Astrocyte of the cerebellum (primary cell): ENCODE measurements at regions not wholly inside any gene's neighbourhood (a gene's known extent, or its start where the extent isn't known, plus 50 kb on each side); places are given as distances from the start of the nearest gene placed in this dataset.

Experiments used
- DNase-seq: peaks from one replicate; pipeline ENCODE4 v3.0.0-alpha.2; 2011; ENCODE audit warnings: low read depth
- H3K4me3 ChIP-seq: 2 replicates; pipeline ENCODE4 v1.5.1; 2011; ENCODE audit warnings: mild to moderate bottlenecking, low read depth, low read length, moderate library complexity
- in situ Hi-C: cut with HindIII; loops from 2 replicates; pipeline ENCODE4 v1.10.0; 2017; ENCODE audit warnings: low sequenced_read_pairs
- TF ChIP-seq, protein P1 (sequence below): IDR thresholded peaks from 2 replicates; pipeline ENCODE4 v1.5.1; 2012; ENCODE audit warnings: low read length, low read depth, moderate library complexity, mild to moderate bottlenecking; ENCODE audit errors: missing control alignments

DNA sequence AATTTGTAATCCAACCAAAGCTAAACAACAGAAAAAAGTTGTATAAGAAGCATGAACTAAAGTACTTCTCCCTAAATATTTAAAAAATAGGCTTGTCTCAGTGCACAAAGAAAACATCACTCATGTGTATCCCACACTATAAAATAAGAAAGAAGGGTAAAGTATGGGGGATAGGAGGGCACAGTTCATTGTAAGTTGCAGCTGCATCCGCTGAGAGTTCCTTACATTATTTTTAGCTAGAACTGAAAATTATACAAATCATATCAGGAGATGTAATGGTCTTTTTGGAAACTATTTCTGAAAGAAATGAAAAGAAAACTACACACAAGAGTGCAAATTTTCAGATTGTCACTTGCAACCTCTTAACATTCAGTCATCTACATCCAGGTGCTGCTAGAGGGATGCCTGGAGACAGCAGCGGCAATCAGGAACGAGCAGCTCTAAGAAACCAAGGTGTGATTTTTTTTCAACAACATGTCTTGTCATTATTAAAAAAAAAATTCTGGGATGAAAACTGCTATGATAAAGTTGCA is 273.6 kb downstream of the ASXL3 start:
- TF ChIP-seq, protein P1, sequence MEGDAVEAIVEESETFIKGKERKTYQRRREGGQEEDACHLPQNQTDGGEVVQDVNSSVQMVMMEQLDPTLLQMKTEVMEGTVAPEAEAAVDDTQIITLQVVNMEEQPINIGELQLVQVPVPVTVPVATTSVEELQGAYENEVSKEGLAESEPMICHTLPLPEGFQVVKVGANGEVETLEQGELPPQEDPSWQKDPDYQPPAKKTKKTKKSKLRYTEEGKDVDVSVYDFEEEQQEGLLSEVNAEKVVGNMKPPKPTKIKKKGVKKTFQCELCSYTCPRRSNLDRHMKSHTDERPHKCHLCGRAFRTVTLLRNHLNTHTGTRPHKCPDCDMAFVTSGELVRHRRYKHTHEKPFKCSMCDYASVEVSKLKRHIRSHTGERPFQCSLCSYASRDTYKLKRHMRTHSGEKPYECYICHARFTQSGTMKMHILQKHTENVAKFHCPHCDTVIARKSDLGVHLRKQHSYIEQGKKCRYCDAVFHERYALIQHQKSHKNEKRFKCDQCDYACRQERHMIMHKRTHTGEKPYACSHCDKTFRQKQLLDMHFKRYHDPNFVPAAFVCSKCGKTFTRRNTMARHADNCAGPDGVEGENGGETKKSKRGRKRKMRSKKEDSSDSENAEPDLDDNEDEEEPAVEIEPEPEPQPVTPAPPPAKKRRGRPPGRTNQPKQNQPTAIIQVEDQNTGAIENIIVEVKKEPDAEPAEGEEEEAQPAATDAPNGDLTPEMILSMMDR, result no peak
- DNase-seq, result no peak
- in situ Hi-C loops, result no loop called here

DNA sequence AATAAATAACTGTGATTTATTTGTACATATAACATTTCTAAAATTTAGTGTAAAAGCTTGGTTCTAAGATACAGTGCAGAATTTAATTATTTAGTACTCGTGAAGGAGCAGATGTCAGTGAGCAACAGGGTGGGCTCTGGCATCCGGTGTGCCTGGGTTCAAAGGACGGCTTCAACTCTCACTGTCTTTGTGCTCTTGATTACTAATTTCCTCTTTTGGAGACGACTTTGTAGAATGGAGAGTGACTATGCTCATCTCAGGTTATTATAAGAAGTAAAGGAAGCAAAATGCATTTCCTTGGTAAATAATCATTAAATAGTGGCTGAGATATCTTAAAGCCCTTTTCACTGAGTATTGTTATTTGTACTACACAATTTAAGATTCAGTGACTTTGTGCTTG is 271.7 kb downstream of the ASXL3 start:
- H3K4me3 ChIP-seq, result no peak overlapping the region
- DNase-seq, result no peak
- TF ChIP-seq, protein P1, result no peak
- in situ Hi-C loops, result no loop called here

More for the DNA sequence above, 273.6 kb downstream of the ASXL3 start:
- no peak overlapping the region for H3K4me3 ChIP-seq

DNA sequence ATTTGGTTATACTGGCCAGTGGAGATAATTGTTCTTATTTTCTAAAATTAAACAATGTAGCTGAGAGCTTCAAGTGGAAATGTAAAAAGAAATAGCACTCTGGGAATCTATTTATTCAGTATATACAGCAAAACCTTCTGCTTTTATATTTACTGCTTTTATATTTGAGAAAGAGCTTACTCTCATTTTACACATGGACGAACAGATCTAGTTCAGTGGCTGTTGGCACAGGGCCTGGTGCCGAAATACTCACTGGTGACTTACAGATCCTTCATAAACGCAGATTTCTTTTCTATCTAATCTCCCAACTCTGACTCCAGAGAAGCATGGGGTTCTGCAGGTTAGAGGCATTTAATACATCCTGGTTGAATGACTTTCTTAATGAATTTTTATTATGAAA is 266.2 kb downstream of the ASXL3 start:
- no peak overlapping the region for H3K4me3 ChIP-seq
- TF ChIP-seq, protein P1, result no peak
- peak; percentile 9 for DNase-seq
- in situ Hi-C loops, result no loop called here

DNA sequence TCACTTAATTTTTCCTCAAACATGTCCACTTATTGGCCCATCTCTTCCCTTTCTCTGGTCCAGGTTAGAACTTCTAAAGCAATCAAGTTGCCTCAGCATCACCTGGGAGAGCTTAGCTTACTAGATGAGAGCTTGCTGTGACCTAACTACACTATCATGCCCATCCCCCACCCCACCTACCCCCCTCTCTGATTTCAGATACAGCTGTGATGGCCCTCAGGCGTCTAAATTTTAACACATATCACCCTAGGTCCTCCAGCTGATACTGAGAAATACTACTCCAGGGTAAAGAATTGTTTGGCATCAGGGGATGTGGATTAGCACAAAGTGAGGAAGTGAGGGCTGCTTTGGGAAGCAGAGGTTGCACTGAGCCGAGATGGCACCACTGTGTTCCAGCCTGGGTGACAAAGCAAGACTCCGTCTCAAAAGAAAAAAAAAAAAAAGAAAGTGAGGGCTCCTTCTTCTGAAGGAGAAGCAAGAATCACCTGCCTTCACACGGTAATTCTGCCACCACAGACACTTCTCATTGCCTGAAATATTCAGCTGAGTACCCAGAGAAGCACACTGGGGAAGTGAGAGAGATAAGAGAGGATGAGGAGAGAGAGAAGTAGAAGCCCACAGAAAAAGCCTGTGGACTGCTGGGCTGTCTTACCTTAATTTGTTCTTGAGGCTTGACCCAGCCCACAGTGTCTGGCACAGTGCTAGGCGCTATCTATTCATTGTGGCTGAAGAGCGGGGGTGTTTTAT is 263.4 kb downstream of the ASXL3 start:
- no peak overlapping the region for H3K4me3 ChIP-seq
- TF ChIP-seq, protein P1, result no peak
- no peak for DNase-seq
- in situ Hi-C loops, result no loop called here

DNA sequence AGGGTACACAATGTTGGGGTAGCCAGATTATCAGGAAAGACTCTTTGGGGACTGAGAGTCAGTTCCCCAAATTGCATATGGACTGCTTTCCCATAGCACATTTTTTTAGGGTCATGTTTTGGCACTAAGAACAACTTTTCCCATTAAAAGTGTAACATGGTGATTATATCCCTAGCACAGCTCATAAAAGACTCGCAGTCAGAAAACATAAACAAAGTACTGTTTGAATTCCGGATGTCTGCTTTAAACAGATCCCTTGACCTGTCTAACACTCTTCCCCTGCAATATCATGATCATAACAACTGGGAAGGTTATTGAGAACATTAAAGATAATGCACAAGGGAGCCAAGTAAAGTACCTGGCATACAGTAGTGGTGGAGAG is 262.2 kb downstream of the ASXL3 start:
- no peak for DNase-seq
- TF ChIP-seq, protein P1, result no peak
- H3K4me3 ChIP-seq, result no peak overlapping the region
- in situ Hi-C loops, result no loop called here

DNA sequence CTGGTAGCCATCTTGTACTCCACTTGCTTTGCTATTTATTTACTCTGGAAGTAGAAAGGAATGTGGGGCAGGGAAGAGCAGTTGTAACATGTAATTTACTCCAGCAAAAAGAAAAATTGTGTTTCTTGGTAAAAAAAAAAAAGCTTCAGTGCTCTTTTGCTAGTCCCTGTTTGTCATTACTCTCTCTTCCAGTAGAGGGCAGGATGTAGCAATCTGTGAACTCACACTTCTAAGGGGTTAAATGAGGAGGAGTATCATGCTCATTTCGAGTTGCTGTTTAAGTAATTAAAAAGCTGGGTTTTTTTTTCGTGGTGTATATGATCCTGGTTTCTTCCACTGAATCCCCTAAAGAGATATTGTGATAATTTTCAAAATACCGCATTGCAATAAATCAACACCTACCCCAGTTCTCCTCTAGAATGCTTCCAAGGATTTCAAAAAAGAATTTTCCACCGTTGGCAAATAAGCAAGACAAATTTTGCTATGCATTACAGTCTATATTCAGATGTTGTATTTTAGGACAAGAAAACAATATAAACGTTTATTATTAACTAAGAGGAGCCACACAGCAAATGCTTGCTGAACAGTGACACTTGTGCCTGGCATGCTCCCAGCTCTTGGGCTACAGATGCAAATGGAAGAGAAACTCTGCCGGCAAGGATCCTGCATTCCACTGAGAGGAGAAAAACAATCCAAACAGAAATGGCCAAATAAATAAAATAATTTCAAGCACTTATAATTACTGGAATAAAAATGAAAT is 261.6 kb downstream of the ASXL3 start:
- peak; percentile 78 for DNase-seq
- in situ Hi-C loops, result no loop called here
- TF ChIP-seq, protein P1, result peak; percentile 78
- no peak overlapping the region for H3K4me3 ChIP-seq
